ENCODE measurements at regions not wholly inside any gene's neighbourhood (a gene's known extent, or its start where the extent isn't known, plus 50 kb on each side); places are given as distances from the start of the nearest gene placed in this dataset.

- TF ChIP-seq CTCF (IDR thresholded peaks at IDR 0.05) (no peak), POLR2A (IDR thresholded peaks at IDR 0.05) (no peak)
These were observed 250.0 kb upstream of the MPDZ start for GRCh38 chr9:13529321-13530104.

Data from thyroid gland (tissue), 4 donors.